Neural cell (in vitro differentiated cells): ENCODE measurements at regions not wholly inside any gene's neighbourhood (a gene's known extent, or its start where the extent isn't known, plus 50 kb on each side); places are given as distances from the start of the nearest gene placed in this dataset.

Experiments used
- H2AFZ ChIP-seq: fragments of 200-600, 300-800 bp; sonication (generic), shearing (Covaris generic); 2 replicates; pipeline ENCODE4 v1.6.0; 2014; ENCODE audit warnings: low read depth, mild to moderate bottlenecking, antibody characterized with exemption, low read length, moderate library complexity
- H3F3A ChIP-seq: fragments of 200-600 bp; shearing (Covaris generic); 2 replicates; pipeline ENCODE4 v1.6.1; 2016; ENCODE audit warnings: mild to moderate bottlenecking, moderate library complexity, mixed read lengths, antibody characterized with exemption, low read length; ENCODE audit not compliant: insufficient read depth, poor library complexity, severe bottlenecking
- H3K27ac ChIP-seq: fragments of 200-600, 300-800 bp; sonication (generic), shearing (Covaris generic); 2 replicates; pipeline ENCODE4 v1.5.1; 2014; ENCODE audit warnings: mild to moderate bottlenecking, low read length, moderate library complexity
- H3K27me3 ChIP-seq: fragments of 300-800, 200-600 bp; sonication (generic), shearing (Covaris generic); 2 replicates; pipeline ENCODE4 v1.6.0; 2014; ENCODE audit warnings: mild to moderate bottlenecking, low read depth, low read length, moderate library complexity; ENCODE audit not compliant: insufficient read depth
- H3K36me3 ChIP-seq: fragments of 300-800, 200-600 bp; sonication (generic), shearing (Covaris generic); 2 replicates; pipeline ENCODE4 v1.5.1; 2014; ENCODE audit warnings: mild to moderate bottlenecking, antibody characterized with exemption, low read length, moderate library complexity; ENCODE audit not compliant: insufficient read depth
- H3K4me2 ChIP-seq: fragments of 300-800, 200-600 bp; sonication (generic), shearing (Covaris generic); 2 replicates; pipeline ENCODE4 v1.6.0; 2014; ENCODE audit warnings: mild to moderate bottlenecking, low read length
- H3K4me3 ChIP-seq: fragments of 300-800, 200-600 bp; sonication (generic), shearing (Covaris generic); 2 replicates; pipeline ENCODE4 v1.5.1; 2014; ENCODE audit warnings: mild to moderate bottlenecking, low read length, moderate library complexity
- H3K79me2 ChIP-seq: fragments of 200-600 bp; shearing (Covaris generic); replicated peaks from 2 replicates; pipeline ENCODE4 v1.6.0; 2014; ENCODE audit warnings: mild to moderate bottlenecking, low read length, moderate library complexity; ENCODE audit not compliant: insufficient read depth
- H3K9ac ChIP-seq: fragments of 300-800, 200-600 bp; sonication (generic), shearing (Covaris generic); 2 replicates; pipeline ENCODE4 v1.6.1; 2016; ENCODE audit warnings: mild to moderate bottlenecking, low read length, mixed read lengths
- H3K9me2 ChIP-seq: fragments of 200-600 bp; shearing (Covaris generic); 2 replicates; pipeline ENCODE4 v1.6.1; 2016; ENCODE audit warnings: mild to moderate bottlenecking, low read length, mixed read lengths; ENCODE audit not compliant: insufficient read depth
- H3K9me3 ChIP-seq: fragments of 200-600, 300-800 bp; sonication (generic), shearing (Covaris generic); 2 replicates; pipeline ENCODE4 v1.6.1; 2016; ENCODE audit warnings: mild to moderate bottlenecking, mixed run types, low read length, moderate library complexity, mixed read lengths
- H4K20me1 ChIP-seq: fragments of 200-600 bp; shearing (Covaris generic); 2 replicates; pipeline ENCODE4 v1.6.1; 2016; ENCODE audit warnings: mild to moderate bottlenecking, mixed run types; ENCODE audit not compliant: insufficient read depth
- EP300 ChIP-seq: fragments of 450-650 bp; conservative IDR thresholded peaks from 2 replicates; pipeline ENCODE4 v1.6.1; 2014; ENCODE audit warnings: antibody characterized with exemption, mild to moderate bottlenecking, moderate library complexity; ENCODE audit not compliant: poor library complexity, severe bottlenecking
- EZH2 ChIP-seq: fragments of 200-600, 300-800 bp; shearing (Covaris generic), sonication (generic); IDR thresholded peaks from 2 replicates; pipeline ENCODE4 v1.6.1; 2014; ENCODE audit warnings: antibody characterized with exemption, low read length, borderline replicate concordance, mild to moderate bottlenecking; ENCODE audit not compliant: insufficient read depth, poor library complexity, severe bottlenecking
- MXI1 ChIP-seq: fragments of 450-650 bp; conservative IDR thresholded peaks from 2 replicates; pipeline ENCODE4 v1.6.1; 2014; ENCODE audit warnings: antibody characterized with exemption, mild to moderate bottlenecking; ENCODE audit not compliant: poor library complexity, severe bottlenecking
- POLR2AphosphoS5 ChIP-seq: IDR thresholded peaks from 2 replicates; pipeline ENCODE4 v1.6.1; 2012
- RAD21 ChIP-seq: fragments of 450-650 bp; conservative IDR thresholded peaks from 2 replicates; pipeline ENCODE4 v1.6.1; 2014; ENCODE audit warnings: antibody characterized with exemption, mild to moderate bottlenecking, moderate library complexity
- SMC3 ChIP-seq: fragments of 450-650 bp; conservative IDR thresholded peaks from 2 replicates; pipeline ENCODE4 v1.6.1; 2014; ENCODE audit warnings: antibody characterized with exemption, mild to moderate bottlenecking, moderate library complexity; ENCODE audit not compliant: poor library complexity
- TAF1 ChIP-seq: IDR thresholded peaks from 2 replicates; pipeline ENCODE4 v1.6.1; 2012; ENCODE audit warnings: low read depth
- TF ChIP-seq, protein P1 (sequence below): fragments of 450-650 bp; IDR thresholded peaks from 2 replicates; pipeline ENCODE4 v1.5.1; 2014; ENCODE audit warnings: antibody characterized with exemption, mild to moderate bottlenecking, moderate library complexity; ENCODE audit not compliant: poor library complexity, severe bottlenecking
- TF ChIP-seq, protein P2 (sequence below): IDR thresholded peaks from 2 replicates; pipeline ENCODE4 v1.6.1; 2012; ENCODE audit warnings: borderline replicate concordance

DNA sequence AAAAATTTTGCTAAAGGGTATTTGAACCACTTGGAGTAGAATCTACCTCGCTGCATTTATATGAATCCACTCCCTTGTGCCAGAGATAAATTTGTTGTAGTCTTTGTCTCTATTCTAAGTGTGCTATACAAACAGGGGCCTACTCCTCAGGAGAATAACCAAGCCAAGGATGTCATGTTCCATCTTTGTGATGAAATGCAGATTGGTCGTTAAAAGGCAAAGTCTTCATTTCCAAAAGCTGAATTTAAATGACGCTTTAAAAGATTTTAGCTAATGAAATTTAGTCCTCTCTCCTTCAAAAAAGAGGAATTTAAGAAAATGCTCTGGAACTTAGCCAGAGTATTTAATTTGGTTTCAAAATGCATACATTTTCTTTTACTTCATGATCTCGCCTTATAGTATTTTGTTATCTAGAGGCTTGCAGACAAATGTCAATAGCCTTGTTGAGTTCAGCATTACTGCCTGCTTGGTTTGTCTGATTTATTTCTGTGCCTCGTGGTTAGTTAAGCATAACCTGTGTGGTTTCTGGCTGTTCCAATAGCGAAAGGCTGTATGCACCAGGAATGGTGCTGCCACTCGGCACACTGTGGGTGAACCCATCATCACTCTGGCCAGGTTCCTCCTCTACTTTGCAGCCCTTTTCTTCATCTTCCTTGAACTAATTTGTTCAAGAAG is 417.6 kb downstream of the ZNF521 start:
- Histone ChIP-seq H3K4me3 (no peak overlapping the region), H3K27me3 (no peaks in the 10 kb centered on the region), H3K9me2 (no peaks in the 10 kb centered on the region), H3K4me2 (no peak overlapping the region), H3K9me3 (no peaks in the 10 kb centered on the region), H2AFZ (no peak overlapping the region), H4K20me1 (no peaks in the 10 kb centered on the region), H3K27ac (no peak overlapping the region), H3K36me3 (no peaks in the 10 kb centered on the region), H3K79me2 (no peaks in the 10 kb centered on the region), H3K9ac (no peak overlapping the region), H3F3A (no peaks in the 10 kb centered on the region)
- TF ChIP-seq POLR2AphosphoS5 (no peak), MXI1 (no peak), EZH2 (no peak), EP300 (no peak), TAF1 (no peak), RAD21 (no peak), SMC3 (no peak)
- TF ChIP-seq, protein P1, sequence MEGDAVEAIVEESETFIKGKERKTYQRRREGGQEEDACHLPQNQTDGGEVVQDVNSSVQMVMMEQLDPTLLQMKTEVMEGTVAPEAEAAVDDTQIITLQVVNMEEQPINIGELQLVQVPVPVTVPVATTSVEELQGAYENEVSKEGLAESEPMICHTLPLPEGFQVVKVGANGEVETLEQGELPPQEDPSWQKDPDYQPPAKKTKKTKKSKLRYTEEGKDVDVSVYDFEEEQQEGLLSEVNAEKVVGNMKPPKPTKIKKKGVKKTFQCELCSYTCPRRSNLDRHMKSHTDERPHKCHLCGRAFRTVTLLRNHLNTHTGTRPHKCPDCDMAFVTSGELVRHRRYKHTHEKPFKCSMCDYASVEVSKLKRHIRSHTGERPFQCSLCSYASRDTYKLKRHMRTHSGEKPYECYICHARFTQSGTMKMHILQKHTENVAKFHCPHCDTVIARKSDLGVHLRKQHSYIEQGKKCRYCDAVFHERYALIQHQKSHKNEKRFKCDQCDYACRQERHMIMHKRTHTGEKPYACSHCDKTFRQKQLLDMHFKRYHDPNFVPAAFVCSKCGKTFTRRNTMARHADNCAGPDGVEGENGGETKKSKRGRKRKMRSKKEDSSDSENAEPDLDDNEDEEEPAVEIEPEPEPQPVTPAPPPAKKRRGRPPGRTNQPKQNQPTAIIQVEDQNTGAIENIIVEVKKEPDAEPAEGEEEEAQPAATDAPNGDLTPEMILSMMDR = no peak
- TF ChIP-seq, protein P2, sequence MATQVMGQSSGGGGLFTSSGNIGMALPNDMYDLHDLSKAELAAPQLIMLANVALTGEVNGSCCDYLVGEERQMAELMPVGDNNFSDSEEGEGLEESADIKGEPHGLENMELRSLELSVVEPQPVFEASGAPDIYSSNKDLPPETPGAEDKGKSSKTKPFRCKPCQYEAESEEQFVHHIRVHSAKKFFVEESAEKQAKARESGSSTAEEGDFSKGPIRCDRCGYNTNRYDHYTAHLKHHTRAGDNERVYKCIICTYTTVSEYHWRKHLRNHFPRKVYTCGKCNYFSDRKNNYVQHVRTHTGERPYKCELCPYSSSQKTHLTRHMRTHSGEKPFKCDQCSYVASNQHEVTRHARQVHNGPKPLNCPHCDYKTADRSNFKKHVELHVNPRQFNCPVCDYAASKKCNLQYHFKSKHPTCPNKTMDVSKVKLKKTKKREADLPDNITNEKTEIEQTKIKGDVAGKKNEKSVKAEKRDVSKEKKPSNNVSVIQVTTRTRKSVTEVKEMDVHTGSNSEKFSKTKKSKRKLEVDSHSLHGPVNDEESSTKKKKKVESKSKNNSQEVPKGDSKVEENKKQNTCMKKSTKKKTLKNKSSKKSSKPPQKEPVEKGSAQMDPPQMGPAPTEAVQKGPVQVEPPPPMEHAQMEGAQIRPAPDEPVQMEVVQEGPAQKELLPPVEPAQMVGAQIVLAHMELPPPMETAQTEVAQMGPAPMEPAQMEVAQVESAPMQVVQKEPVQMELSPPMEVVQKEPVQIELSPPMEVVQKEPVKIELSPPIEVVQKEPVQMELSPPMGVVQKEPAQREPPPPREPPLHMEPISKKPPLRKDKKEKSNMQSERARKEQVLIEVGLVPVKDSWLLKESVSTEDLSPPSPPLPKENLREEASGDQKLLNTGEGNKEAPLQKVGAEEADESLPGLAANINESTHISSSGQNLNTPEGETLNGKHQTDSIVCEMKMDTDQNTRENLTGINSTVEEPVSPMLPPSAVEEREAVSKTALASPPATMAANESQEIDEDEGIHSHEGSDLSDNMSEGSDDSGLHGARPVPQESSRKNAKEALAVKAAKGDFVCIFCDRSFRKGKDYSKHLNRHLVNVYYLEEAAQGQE = no peak

DNA sequence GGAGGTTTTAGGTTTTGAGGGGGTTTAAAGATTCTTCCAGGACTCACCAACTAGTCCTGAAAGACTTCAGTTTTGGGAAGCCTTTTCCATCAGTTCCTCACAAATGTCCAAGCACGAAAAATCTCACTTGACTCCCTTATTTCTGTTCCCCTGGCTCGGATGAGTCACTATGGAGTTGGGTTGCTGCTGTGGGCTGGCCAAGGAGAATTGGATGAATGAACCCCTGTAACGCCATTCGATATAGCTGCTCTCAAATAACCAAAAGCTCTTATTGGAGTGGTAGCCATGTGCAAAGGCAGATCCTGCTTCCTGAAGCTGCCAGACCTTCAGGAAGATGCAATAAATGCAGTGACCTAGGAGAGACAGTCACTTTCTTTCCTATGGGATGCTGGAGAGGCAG is 417.0 kb downstream of the ZNF521 start:
- H3K79me2 ChIP-seq = no peaks in the 10 kb centered on the region
- no peaks in the 10 kb centered on the region for H3K9me2 ChIP-seq
- H3K9me3 ChIP-seq = no peaks in the 10 kb centered on the region
- no peak overlapping the region for H3K9ac ChIP-seq
- no peak overlapping the region for H3K27ac ChIP-seq
- TF ChIP-seq EZH2 (no peak), SMC3 (no peak), TAF1 (no peak), MXI1 (no peak), EP300 (no peak), RAD21 (no peak), POLR2AphosphoS5 (no peak)
- TF ChIP-seq, protein P2 = no peak
- no peaks in the 10 kb centered on the region for H4K20me1 ChIP-seq
- H3K27me3 ChIP-seq = no peaks in the 10 kb centered on the region
- no peaks in the 10 kb centered on the region for H3K36me3 ChIP-seq
- no peak overlapping the region for H3K4me3 ChIP-seq
- no peaks in the 10 kb centered on the region for H3F3A ChIP-seq
- H2AFZ ChIP-seq = no peak overlapping the region
- no peak overlapping the region for H3K4me2 ChIP-seq
